ENCODE measurements at regions not wholly inside any gene's neighbourhood (a gene's known extent, or its start where the extent isn't known, plus 50 kb on each side); places are given as distances from the start of the nearest gene placed in this dataset.
"Not testable (repeated sequence)": the region's sequence is repeated elsewhere in the genome, so short reads cannot be mapped to it uniquely, and the experiment has no call there.

DNA sequence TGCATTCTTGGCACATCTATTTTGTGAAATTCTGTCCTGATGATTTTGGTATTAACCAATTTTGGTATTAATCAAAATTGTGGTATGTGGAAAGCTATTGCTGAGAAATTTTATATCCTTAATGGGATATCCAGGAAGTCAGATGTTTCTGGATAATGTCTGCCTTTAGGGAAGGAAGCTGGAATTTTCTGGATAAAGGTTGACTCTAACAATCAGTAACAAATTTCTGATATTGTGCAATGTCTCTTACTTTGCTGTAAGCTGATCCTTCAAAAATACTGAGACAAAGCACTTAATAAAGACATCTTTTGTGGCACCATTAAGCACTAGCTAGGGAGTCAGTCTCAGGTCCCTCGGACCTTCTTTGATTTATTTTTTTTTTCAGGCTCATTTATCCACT, 100.8 kb upstream of the UGP2 start:
- no peak for DNase-seq

GRCh38 chr2:63741884-63742579, 99.7 kb upstream of the UGP2 start:
- DNase-seq = no peak

- DNase-seq = no peak
These were observed 99.1 kb upstream of the UGP2 start for GRCh38 chr2:63742580-63742976.

DNA sequence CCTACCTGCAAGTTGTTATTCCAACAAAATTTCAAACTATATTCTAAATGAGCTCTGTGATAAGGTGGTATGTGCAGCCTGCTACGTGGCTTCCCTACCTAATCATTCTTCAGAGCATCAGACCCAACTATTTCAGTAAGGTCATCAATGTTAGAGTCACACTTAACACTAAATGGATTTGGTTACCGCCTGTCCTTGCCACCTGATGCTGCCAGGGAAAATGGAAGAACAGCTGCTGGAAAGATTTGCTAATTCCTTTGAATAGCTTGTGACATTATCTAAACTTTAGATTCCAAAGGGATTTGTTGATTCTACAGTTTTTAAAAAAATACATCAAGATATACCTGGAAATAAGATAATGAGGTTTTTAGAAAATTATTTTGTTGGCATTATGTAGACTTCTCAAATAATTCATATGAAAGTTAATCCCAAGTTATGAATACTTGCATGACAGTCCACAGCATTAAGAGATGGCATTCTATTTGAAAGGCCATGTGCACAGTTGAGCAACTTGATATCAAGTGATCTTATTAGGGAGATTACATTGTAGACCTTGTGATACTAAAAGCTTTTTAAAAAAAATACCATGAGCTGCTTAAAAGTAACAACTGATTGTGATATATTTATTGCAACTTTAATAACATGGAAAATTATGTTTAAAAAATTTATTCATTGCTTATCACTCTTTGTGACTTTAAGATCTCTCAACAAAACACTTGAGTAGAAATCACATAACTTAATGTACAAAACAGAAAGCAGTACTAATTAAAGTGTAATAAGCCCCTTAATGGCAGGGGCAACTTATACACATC, 98.3 kb upstream of the UGP2 start:
- no peak for DNase-seq

- DNase-seq = no peak
These were observed 97.4 kb upstream of the UGP2 start for GRCh38 chr2:63743982-63744966.

GRCh38 chr2:63746548-63746947, 95.1 kb upstream of the UGP2 start:
- DNase-seq = not testable (repeated sequence)

DNA sequence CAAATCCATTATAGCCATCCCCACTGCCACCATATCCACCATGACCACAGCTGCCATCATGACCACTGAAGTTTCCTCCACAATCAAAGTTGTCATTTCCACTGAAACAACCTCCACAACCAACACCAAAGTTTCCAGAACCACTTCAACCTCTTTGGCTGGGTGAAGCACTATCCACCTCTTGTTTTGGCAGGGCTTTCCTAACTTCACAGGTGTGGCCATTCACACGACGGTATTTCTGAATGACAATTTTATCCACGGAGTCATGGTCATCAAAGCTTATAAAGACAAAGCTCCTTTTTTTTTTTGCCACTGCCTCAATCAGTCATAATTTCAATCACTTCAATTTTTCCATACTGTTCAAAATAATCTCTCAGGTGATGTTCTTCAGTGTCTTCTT, 89.8 kb upstream of the UGP2 start:
- DNase-seq = no peak

- no peak for DNase-seq
These were observed 86.5 kb upstream of the UGP2 start for GRCh38 chr2:63755216-63755615.

DNA sequence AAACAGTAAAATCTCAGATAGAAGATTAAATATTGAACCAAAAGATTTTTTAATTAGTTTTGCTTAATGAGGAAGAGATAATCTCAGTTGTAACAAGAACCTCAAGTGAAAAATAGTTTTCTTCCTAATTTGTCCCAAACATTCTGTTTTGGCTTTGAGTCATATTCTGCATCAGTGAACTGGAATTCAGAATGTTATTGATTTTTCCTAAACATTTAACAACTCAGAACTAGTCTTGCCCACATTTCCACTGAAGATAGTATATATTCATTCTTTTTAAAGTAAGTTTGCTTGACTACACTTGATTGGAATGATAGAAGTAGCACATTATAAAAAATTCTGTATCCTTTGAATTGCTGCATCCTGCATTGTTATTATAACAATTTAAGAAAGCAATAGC, 85.7 kb upstream of the UGP2 start:
- no peak for DNase-seq

DNA sequence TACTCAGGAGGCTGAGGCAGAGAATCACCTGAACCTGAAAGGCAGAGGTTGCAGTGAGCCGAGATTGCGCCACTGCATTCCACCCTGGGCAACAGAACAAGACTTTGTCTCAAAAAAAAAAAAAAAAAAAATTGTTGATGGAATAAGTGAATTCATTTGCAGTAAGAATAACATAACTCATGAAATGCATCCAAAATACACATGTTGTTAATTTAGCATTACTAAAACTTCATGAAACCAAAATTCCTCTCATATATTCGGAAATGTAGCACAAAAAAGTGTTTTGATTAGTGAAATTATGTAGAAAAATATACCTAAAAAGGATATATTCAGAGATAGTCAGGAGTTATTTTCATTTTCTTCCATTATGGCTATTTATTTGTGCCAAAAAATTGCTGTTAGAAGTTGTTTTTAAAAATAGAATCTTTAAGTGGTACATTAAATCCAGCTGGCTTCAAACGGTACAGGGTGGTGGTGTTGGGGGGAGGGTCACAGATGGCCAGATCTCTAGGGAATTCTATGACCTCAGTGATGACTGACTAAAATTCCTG, 78.2 kb upstream of the UGP2 start:
- no peak for DNase-seq

DNA sequence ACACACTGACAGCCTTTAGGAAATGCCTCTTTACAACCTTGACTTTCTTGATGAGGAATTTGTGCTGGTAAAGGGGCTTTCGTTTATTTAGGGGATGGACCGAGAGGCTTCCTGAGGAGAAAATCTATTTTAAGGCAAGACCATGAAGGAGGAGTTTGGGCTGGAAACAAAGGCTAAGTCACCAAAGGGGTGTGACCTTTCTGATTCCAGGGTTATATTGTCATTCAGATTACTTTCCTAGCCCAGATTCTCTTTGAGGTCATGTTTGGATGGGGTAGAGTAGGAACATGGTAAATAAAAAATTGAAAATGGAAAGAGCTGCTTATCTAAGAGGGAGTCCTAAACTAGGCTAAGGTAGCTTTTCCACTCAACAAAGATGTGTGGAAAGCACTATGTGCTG, 77.1 kb upstream of the UGP2 start:
- DNase-seq = no peak

DNA sequence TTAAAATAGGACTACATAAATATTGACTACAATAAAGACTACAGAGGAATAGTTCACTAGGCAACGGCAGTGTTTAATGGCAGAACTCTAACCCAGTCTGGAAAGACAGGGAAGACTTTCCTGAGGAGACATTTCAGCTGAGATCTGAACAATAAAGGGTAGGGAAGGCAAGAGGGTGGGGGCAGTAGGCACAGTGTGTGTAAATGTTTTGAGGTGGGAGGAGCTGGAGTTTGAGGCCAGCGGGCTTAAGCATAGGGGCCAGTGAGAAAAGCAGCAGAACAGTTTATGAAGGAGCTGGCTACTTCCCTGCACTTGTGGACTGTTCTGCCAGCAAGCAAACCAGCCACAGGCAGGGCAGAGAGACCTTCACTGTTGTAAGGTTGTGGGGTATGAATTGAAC, 76.6 kb upstream of the UGP2 start:
- no peak for DNase-seq

DNA sequence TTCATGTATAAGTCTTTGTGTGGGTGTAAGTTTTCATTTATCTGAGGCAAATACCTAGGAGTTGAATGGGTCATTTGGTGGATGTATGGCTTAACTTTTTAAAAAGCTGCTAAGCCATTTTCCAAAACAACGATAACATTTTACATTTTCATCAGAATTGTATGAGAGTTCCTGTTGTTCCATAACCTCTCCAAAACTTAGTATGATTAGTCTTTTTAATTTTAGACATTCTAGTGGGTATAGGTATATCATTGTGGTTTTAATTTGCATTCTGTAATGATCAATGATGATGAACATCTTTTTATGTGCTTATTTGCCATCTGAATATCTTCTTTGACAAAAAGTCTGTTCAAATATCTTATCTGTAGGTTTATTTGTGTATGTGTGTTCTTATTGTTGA, 74.4 kb upstream of the UGP2 start:
- DNase-seq = no peak

DNA sequence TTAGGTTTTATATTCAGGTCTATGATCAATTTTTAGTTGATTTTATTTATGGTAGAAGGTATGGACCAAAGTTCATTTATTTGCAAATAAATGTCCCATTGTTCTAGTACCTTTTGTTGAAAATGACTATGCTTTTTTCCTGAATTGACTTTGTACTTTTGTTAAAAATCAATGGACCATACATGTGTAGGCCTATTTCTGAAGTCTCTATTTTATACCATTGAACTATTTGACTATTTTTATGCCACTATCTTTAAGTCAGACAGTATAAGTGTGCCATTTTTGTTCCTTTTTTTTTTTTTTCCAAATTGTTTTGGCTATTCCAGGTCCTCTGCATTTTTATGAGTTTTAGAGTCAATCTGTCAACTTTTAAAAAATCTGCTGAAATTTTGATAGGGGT, 73.6 kb upstream of the UGP2 start:
- DNase-seq = no peak

- no peak for DNase-seq
These were observed 71.8 kb upstream of the UGP2 start for GRCh38 chr2:63769915-63770314.

DNA sequence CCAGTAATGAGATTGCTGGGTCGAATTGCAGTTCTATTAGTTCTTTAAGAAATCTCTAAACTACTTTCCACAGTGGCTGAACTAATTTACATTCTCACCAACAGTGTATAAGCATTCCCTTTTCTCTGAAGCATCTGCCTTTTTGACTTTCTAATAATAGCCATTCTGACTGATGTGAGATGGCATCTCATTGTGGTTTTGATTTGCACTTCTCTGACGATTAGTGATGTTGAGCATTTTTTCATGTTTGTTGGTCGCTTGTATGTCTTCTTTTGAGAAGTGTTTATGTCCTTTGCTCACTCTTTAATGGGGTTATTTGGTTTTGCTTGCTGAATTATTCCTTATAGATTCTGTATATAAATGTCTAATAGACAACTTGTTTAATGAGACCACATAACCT, 69.6 kb upstream of the UGP2 start:
- DNase-seq = no peak

DNA sequence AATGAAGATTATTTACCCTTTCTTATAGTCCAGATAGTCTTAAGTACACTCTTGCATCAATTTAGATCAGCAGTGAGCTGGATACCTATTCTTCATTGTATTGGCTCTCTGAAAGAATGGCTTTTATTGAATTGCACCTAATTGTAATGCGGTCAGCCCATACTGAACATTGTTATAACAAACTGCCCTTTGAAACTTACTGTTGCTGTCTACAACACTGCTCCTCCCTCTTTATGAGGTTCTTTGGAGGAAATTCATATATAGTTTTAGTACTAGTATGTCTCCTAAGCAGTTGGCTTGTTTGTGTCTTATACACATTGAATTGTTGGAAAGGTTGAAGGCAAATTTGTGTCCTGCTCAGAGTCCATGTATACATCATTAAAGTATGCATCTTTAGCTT, 66.5 kb upstream of the UGP2 start:
- no peak for DNase-seq

GRCh38 chr2:63776382-63776781, 65.3 kb upstream of the UGP2 start:
- no peak for DNase-seq

DNA sequence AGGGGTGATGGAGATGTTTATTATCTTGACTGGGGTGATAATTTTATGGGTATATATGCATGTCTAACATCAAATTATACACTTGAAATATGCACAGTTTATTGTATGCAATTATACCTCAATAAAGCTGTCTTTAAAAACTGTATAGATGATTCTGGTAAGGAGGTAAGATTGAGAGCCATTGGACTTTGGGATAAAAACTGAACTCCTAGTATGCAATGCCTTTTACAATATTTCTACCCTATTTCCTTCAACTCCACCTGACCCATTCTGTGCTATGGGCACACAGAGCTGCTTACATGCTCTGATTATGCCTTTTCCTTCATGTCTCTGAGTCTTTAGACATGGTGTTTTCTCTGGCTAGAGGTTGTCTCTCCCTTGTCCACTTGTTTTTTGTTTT, 63.9 kb upstream of the UGP2 start:
- no peak for DNase-seq

GRCh38 chr2:63778391-63778790, 63.3 kb upstream of the UGP2 start:
- no peak for DNase-seq

- DNase-seq = no peak
These were observed 61.1 kb upstream of the UGP2 start for GRCh38 chr2:63780518-63781155.

DNA sequence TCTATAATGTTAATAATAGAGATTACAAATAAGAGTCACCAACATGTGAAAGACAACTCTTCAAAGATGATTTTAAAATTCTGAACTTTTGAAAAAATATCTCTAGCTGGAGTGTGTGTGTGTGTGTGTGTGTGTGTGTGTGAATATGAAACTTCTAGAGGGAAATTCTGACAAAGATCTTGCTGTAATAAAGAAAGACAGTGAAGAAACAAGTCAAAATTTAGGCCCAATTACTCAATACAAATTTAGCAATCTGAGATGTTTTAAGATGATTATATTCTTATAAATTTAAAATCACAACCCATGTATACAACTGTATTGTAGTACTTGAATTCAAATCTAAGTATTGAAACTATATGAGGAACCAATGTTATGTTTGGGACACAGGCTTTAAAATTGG, 57.2 kb upstream of the UGP2 start:
- no peak for DNase-seq

GRCh38 chr2:63785096-63785495, 56.6 kb upstream of the UGP2 start:
- no peak for DNase-seq

Measured in NCI-H1930 (cell line).